GM11168 (cell line): ENCODE measurements at regions not wholly inside any gene's neighbourhood (a gene's known extent, or its start where the extent isn't known, plus 50 kb on each side); places are given as distances from the start of the nearest gene placed in this dataset.

Source experiments
- in situ Hi-C: fragments of 300-500 bp; cut with MboI; formaldehyde crosslinking; loops from one replicate; pipeline ENCODE4 v1.12.0; 2022; ENCODE audit warnings: low sequenced_read_pairs; ENCODE audit not compliant: unreplicated experiment

- in situ Hi-C loops: no loop called here
Observed at GRCh38 chr10:44765299-44765698, 145.8 kb upstream of the TMEM72 start.

DNA sequence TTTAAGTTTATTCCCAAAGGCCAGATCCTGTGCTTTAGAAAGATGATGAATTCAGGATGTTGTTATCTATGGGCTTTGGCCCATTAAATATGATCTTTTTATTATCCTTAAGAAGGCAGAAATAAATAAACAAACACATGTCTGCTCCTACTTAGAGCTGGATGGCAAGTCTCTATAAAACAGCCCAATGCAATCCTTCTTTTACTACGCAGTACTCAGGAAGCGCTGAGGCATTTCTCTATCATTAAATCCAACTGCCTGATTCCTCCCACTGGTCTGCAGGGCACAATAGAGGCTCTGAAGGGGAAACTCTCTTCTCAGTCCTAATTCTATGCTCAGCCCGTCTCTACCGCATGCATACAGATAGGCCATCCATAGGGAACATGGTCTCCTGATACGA, 144.5 kb upstream of the TMEM72 start:
- in situ Hi-C loops: no loop called here

GRCh38 chr10:44769450-44769849, 141.7 kb upstream of the TMEM72 start:
- in situ Hi-C loops: no loop called here

DNA sequence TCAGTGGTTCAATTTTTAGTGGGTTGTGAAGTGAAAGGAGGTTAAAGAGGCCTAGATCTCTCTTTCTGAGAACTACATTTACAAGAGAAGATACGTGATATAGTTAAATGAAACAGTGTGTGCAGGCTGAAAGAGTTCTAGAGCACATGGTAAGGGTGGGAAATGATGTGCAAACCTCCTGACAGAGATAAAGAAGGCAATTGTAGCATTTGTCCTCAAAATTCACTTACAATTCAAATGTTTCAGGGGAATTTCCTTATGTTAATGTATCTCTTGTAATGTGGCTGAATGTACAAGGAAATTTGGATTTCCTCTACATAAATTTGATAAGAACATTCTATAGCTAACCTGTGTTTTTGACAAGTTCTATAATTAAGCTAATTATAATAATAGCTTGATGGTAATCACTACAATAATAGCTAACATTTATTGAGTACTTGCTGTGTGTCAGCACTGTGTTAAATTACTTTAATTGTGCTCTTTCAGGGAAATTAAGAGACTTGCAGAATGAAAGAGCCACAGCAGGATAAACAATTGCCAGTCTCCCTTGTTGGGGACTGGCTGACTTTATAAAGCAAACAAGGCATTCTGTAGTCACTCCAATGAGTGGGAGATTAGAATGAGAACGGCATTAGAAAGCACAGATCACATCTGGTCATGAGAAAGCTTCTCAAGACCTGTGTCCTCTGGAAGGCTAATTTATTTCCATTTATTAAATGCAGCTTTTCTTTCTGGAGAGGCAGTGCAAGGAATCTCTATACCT, 139.7 kb upstream of the TMEM72 start:
- in situ Hi-C loops: no loop called here

DNA sequence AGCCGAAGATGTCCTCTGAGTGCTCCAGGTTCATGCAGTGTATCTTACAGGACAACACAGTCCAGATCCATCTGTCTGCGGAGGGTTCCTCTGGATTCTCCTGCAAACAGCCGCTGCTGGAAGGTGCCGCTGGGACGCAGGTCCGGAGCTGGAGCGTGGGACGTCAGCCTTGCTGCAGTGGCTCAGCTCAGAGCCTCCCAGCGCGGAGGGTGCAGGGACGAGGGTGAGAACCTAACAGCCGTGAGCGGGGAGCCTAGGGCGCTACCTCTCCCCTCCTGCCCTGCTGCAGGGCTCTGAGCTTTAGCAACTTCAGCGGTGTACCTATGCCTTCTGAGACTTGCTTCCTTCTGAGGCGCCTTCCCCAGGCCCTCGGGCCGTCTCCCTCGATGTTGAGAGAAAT, 137.6 kb upstream of the TMEM72 start:
- in situ Hi-C loops: no loop called here

- in situ Hi-C loops: no loop called here
Observed at GRCh38 chr10:44774676-44775401, 136.3 kb upstream of the TMEM72 start.

- in situ Hi-C loops: no loop called here
Observed at GRCh38 chr10:44775402-44775741, 135.8 kb upstream of the TMEM72 start.

- in situ Hi-C loops: no loop called here
Observed at GRCh38 chr10:44776181-44776580, 135.0 kb upstream of the TMEM72 start.

DNA sequence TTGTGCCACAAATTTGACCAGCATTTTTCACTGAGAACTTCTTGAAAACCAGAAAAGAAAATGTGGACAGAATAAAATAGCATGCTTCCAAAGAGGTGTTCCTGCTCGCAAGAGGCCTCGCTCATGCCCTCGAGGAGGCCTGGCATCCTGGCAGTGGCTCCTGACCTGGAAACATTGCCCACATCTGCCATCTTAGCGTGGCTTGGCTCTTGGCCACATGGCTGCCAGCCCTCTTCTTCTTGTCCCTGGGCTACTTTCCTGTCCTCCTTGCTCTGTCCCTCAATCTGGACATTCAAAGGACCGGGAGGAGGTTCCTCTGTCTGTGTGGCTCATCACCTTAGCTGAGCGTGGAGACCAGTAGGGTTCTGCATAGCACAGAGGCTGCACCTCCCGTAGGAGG, 131.6 kb upstream of the TMEM72 start:
- in situ Hi-C loops: no loop called here

DNA sequence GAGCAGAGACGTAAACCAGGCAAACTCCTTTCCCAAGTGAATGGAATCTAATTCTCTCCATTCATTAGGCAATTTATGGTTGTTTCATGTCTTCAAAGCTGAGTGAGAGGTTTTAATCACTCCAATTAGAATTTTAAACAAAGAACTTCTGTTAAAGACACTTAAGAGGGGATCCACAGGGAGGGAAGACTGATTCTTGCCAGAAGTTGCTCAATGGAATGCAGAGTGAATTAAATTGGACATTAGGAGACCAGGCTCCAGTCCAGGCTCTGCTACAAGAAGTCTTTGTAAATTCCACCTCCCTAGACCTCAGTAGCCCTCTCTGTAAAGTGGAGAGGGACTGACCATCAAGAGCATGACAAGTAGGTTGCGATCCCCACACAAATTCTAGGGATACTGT, 130.7 kb upstream of the TMEM72 start:
- in situ Hi-C loops: no loop called here

- in situ Hi-C loops: no loop called here
Observed at GRCh38 chr10:44781131-44781530, 130.0 kb upstream of the TMEM72 start.

- in situ Hi-C loops: no loop called here
Observed at GRCh38 chr10:44786286-44786850, 124.8 kb upstream of the TMEM72 start.

DNA sequence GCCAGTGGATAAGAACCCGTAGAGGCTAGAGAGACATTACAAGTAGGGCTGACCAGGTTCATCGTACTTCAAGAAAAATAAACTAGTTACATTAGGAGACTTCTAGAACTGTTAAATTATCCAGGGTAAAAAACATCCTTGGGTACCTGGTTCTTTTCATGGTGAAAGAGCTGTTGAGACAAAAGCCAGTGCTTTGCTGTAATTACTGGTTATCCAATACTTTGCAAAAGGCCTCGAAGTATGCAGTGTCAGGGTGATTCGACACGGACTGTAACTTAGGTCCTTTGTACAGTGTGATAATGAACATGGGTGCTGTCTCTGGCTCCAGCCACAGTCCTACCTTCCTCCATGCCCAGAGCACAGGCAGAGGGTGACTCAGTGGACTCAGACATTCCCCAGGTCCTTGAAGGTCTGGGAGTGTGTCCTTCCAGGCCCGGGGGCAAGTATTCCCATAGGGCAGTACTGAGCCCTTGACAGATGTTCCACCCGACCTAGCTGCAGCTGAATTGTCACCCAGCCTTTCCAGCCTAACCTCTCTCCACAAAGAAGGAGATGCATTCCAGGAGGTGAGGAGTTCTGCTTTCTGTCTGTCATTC, 123.6 kb upstream of the TMEM72 start:
- in situ Hi-C loops: no loop called here

- in situ Hi-C loops: no loop called here
Observed at GRCh38 chr10:44788147-44789129, 122.7 kb upstream of the TMEM72 start.

- in situ Hi-C loops: no loop called here
Observed at GRCh38 chr10:44792119-44792775, 118.9 kb upstream of the TMEM72 start.

DNA sequence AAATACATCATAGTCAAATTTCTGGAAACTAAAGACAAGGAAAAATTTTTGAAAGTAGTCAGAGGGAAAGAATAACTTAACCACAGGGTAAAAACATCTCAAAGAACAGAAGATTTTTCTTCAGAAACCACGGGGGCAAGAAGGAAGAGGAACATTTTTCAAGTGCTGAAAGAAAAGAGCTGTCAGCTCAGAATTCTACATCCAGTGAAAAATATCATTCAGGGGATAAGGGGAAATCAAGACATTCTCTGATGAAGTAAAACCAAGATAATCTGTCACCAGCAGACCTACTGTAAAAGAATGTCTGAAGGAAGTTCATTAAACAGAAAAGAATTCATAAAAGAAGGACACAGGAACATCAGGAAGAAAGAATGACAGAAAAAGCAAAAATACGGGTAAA, 111.2 kb upstream of the TMEM72 start:
- in situ Hi-C loops: no loop called here

- in situ Hi-C loops: no loop called here
Observed at GRCh38 chr10:44801383-44802327, 109.5 kb upstream of the TMEM72 start.

- in situ Hi-C loops: no loop called here
Observed at GRCh38 chr10:44803862-44804261, 107.3 kb upstream of the TMEM72 start.

DNA sequence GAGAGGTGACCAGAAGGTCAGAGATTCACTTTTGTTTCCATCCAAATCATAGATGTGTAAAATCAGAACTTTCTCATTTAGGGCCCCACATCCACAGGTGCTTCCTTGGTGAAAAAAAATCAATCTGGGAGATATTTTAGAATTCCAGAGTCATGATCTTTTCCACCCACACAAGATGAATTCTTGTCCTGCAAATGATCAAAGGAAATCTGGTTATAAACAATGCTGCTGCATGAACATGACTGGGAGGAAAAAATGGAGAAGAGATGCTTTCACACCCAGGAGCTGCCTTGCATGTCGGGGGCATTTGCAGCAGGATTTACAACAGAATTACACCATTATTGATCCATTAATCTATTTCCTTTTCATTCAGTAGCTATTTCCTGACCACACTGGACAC, 106.5 kb upstream of the TMEM72 start:
- in situ Hi-C loops: no loop called here
